H1 (cell line): ENCODE measurements at regions not wholly inside any gene's neighbourhood (a gene's known extent, or its start where the extent isn't known, plus 50 kb on each side); places are given as distances from the start of the nearest gene placed in this dataset.

Experiments used
- ATF2 ChIP-seq: IDR thresholded peaks from 2 replicates; pipeline ENCODE4 v1.6.1; 2012; ENCODE audit warnings: low read length, inconsistent platforms
- BACH1 ChIP-seq: IDR thresholded peaks from 2 replicates; pipeline ENCODE4 v1.6.1; 2012; ENCODE audit warnings: low read length, improper control_type of control experiment
- BRCA1 ChIP-seq: IDR thresholded peaks from 2 replicates; pipeline ENCODE4 v1.6.1; 2012; ENCODE audit warnings: low read depth, low read length, improper control_type of control experiment
- JUND ChIP-seq: IDR thresholded peaks from 2 replicates; pipeline ENCODE4 v1.6.1; 2011; ENCODE audit warnings: mild to moderate bottlenecking, improper control_type of control experiment, low read length
- PHF8 ChIP-seq: fragments of 200-600 bp; sonication (generic); conservative IDR thresholded peaks from 2 replicates; pipeline ENCODE4 v1.7.1; 2012; ENCODE audit warnings: low read depth, mild to moderate bottlenecking, inconsistent platforms, low read length, moderate library complexity
- RNF2 ChIP-seq: fragments of 200-900, 300-1000 bp; sonication (generic); IDR thresholded peaks from 2 replicates; pipeline ENCODE4 v1.7.1; 2016; ENCODE audit warnings: borderline replicate concordance, low read depth, mild to moderate bottlenecking, antibody characterized with exemption, low read length; ENCODE audit not compliant: poor library complexity, severe bottlenecking; ENCODE audit errors: missing control alignments

DNA sequence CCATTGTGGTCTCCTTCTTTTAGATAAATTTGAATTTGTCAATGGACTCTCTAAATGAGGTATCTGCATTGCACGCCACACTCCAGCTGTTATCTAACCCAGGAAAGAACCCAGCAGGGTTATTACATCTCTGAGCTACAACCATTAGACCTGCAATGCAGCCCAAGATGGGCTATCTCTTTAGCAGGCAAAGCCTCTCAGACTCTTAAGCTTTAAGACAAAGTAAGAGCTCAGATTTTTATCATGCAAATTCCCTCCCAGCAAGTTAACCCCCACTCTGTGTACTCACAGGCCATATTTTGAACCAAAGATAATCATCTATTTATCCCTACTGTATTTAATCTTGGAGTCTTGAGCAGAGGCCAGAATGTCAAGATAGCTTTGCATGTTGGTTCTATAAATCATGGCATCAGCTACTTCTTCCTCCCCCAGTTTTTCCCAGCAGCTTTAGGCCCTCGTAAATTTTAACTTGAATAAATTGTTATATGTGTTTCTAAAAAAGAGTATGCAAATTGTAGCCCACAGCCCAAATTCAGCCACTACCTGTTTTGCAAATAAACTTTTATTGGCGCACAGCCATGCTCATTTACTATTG lies 273.7 kb upstream of the PKDCC start (continued):
- no peak for TF ChIP-seq ATF2
- TF ChIP-seq PHF8, result no peak
- TF ChIP-seq JUND, result no peak
- TF ChIP-seq RNF2, result no peak
- TF ChIP-seq BACH1, result no peak
- no peak for TF ChIP-seq BRCA1
